H1 (cell line): ENCODE measurements at regions not wholly inside any gene's neighbourhood (a gene's known extent, or its start where the extent isn't known, plus 50 kb on each side); places are given as distances from the start of the nearest gene placed in this dataset.

ENCODE experiments used
- CTCF ChIA-PET: fragments of 300-600 bp; sonication (Branson Sonifier 250); formaldehyde crosslinking; loops from one replicate; lab custom pipeline; 2021; ENCODE audit not compliant: partially characterized antibody; lab: Charles Lee
- POLR2A ChIA-PET: fragments of 300-600 bp; sonication (Branson Sonifier 250); formaldehyde crosslinking; loops from one replicate; lab custom pipeline; 2021; ENCODE audit warnings: inconsistent platforms; ENCODE audit not compliant: partially characterized antibody; lab: Charles Lee
- DNase-seq, 2 experiments: peaks; one replicate each; pipeline versions ENCODE4 v3.0.0 to v3.0.0-alpha.2; 2010 to 2022; ENCODE audit warnings: low spot score in 2 of 2, low read depth in 1 of 2, mixed read lengths in 1 of 2
- FAIRE-seq: peaks from 2 replicates; lab custom pipeline; 2011; peaks lifted over from hg19 to GRCh38; lab: Jason Lieb, UNC
- H2AFZ ChIP-seq: 2 replicates; pipeline ENCODE4 v1.8.1; 2012; ENCODE audit warnings: low read length, inconsistent platforms
- H2AK5ac ChIP-seq: 2 replicates; pipeline ENCODE4 v1.6.1; 2013; ENCODE audit warnings: low read depth, low read length
- H2BK120ac ChIP-seq: replicated peaks from 2 replicates; pipeline ENCODE3; 2013; ENCODE audit warnings: low read depth, low read length, inconsistent platforms
- H2BK12ac ChIP-seq: 2 replicates; pipeline ENCODE4 v1.6.1; 2013; ENCODE audit warnings: low read depth, low read length
- H2BK15ac ChIP-seq: 2 replicates; pipeline ENCODE4 v1.6.1; 2013; ENCODE audit warnings: low read length
- H2BK20ac ChIP-seq: 2 replicates; pipeline ENCODE4 v1.6.1; 2013; ENCODE audit warnings: low read length
- H2BK5ac ChIP-seq: 2 replicates; pipeline ENCODE4 v1.6.1; 2013; ENCODE audit warnings: low read depth, low read length
- H3K14ac ChIP-seq: 2 replicates; pipeline ENCODE4 v1.6.1; 2013; ENCODE audit warnings: inconsistent platforms; ENCODE audit not compliant: insufficient read length
- H3K18ac ChIP-seq: 2 replicates; pipeline ENCODE4 v1.6.1; 2013; ENCODE audit warnings: low read length; ENCODE audit errors: extremely low read depth
- H3K23ac ChIP-seq: 2 replicates; pipeline ENCODE4 v1.6.1; 2013; ENCODE audit warnings: inconsistent platforms; ENCODE audit not compliant: insufficient read length
- H3K23me2 ChIP-seq: 2 replicates; pipeline ENCODE4 v1.6.1; 2013; ENCODE audit warnings: low read depth, low read length
- H3K27ac ChIP-seq: 2 replicates; pipeline ENCODE4 v1.6.1; 2011; ENCODE audit warnings: low read depth, low read length, inconsistent platforms
- H3K27me3 ChIP-seq, 4 experiments: replicated peaks in 1 of 4; 1 replicate in 1 of 4; 2 replicates in 3 of 4; pipeline versions ENCODE4 v1.6.1 to v1.8.1; 2011 to 2013; ENCODE audit warnings: low read length in 3 of 4, mild to moderate bottlenecking in 3 of 4, inconsistent platforms in 2 of 4, mixed read lengths in 2 of 4, moderate library complexity in 1 of 4; ENCODE audit not compliant: control insufficient read depth in 3 of 4, insufficient read depth in 3 of 4; ENCODE audit errors: extremely low read depth in 1 of 4
- H3K36me3 ChIP-seq, 4 experiments: 2 replicates each; pipeline versions ENCODE4 v1.6.1 to v1.8.1; 2011 to 2013; ENCODE audit warnings: mild to moderate bottlenecking in 4 of 4, low read length in 3 of 4, moderate library complexity in 2 of 4, control low read depth in 1 of 4, inconsistent platforms in 1 of 4; ENCODE audit not compliant: insufficient read depth in 4 of 4, control insufficient read depth in 2 of 4
- H3K4ac ChIP-seq: replicated peaks from 2 replicates; pipeline ENCODE3; 2013; ENCODE audit warnings: low read length, low read depth, mixed read lengths, inconsistent platforms; ENCODE audit not compliant: insufficient read length
- H3K4me1 ChIP-seq, 4 experiments: replicated peaks in 1 of 4; 1 replicate in 1 of 4; 2 replicates in 3 of 4; pipeline versions ENCODE4 v1.6.1 to v1.8.1; 2011 to 2013; ENCODE audit warnings: low read length in 3 of 4, inconsistent platforms in 2 of 4, mixed read lengths in 1 of 4; ENCODE audit not compliant: insufficient read depth in 4 of 4, control insufficient read depth in 3 of 4
- H3K4me2 ChIP-seq, 2 experiments: 2 replicates each; pipeline versions ENCODE4 v1.6.1 to v1.8.1; 2011 to 2013; ENCODE audit warnings: low read depth in 2 of 2, low read length in 2 of 2, control low read depth in 1 of 2, inconsistent platforms in 1 of 2, mild to moderate bottlenecking in 1 of 2; ENCODE audit not compliant: insufficient read depth in 1 of 2
- H3K4me3 ChIP-seq, 4 experiments: fragments of 200-600, 300-600 bp in 1 of 4; sonication (generic), shearing (Covaris generic), sonication (Bioruptor Twin) in 1 of 4; 2 replicates each; pipeline versions ENCODE4 v1.5.1 to v1.8.1; 2011 to 2016; ENCODE audit warnings: low read length in 4 of 4, low read depth in 3 of 4, control low read depth in 2 of 4, inconsistent platforms in 2 of 4, mild to moderate bottlenecking in 2 of 4, mixed read lengths in 1 of 4, moderate library complexity in 1 of 4; ENCODE audit not compliant: insufficient read depth in 2 of 4; ENCODE audit errors: extremely low read depth in 1 of 4
- H3K56ac ChIP-seq: replicated peaks from 2 replicates; pipeline ENCODE3; 2013; ENCODE audit warnings: low read depth, mild to moderate bottlenecking, mixed read lengths, low read length, inconsistent platforms; ENCODE audit not compliant: insufficient read length
- H3K79me1 ChIP-seq: 2 replicates; pipeline ENCODE4 v1.6.1; 2013; ENCODE audit warnings: low read depth, low read length, control low read depth
- H3K79me2 ChIP-seq, 2 experiments: 2 replicates each; pipeline versions ENCODE4 v1.6.1 to v1.8.1; 2012 to 2013; ENCODE audit warnings: low read length in 2 of 2, mild to moderate bottlenecking in 2 of 2, inconsistent platforms in 1 of 2; ENCODE audit not compliant: insufficient read depth in 2 of 2, control insufficient read depth in 1 of 2
- H3K9ac ChIP-seq, 4 experiments: replicated peaks in 1 of 4; 1 replicate in 1 of 4; 2 replicates in 3 of 4; pipeline versions ENCODE4 v1.6.1 to v1.8.1; 2011 to 2013; ENCODE audit warnings: low read depth in 3 of 4, low read length in 3 of 4, control low read depth in 2 of 4, mild to moderate bottlenecking in 2 of 4, moderate library complexity in 2 of 4, inconsistent platforms in 1 of 4; ENCODE audit errors: extremely low read depth in 1 of 4
- H3K9me3 ChIP-seq, 2 experiments: 2 replicates each; pipeline versions ENCODE4 v1.6.1 to v1.8.1; 2012 to 2013; ENCODE audit warnings: mild to moderate bottlenecking in 2 of 2, moderate library complexity in 2 of 2, control low read depth in 1 of 2, inconsistent platforms in 1 of 2, low read depth in 1 of 2, low read length in 1 of 2, mixed read lengths in 1 of 2; ENCODE audit not compliant: insufficient read depth in 2 of 2
- H4K20me1 ChIP-seq, 2 experiments: replicated peaks in 1 of 2; 2 replicates each; pipeline versions ENCODE3 to v1.8.1; 2011 to 2013; ENCODE audit warnings: inconsistent platforms in 2 of 2, low read length in 2 of 2, mild to moderate bottlenecking in 1 of 2; ENCODE audit not compliant: insufficient read depth in 2 of 2, control insufficient read depth in 1 of 2
- H4K5ac ChIP-seq: 2 replicates; pipeline ENCODE4 v1.6.1; 2013; ENCODE audit warnings: low read length, low read depth, mixed read lengths, inconsistent platforms; ENCODE audit not compliant: insufficient read length
- H4K8ac ChIP-seq: 2 replicates; pipeline ENCODE4 v1.8.0; 2013; ENCODE audit warnings: mild to moderate bottlenecking, moderate library complexity, low read length, inconsistent platforms; ENCODE audit not compliant: insufficient read depth; ENCODE audit errors: extremely low read depth
- H4K91ac ChIP-seq: replicated peaks from 2 replicates; pipeline ENCODE3; 2013; ENCODE audit warnings: low read length, mixed read lengths, inconsistent platforms; ENCODE audit not compliant: insufficient read length
- CHD1 ChIP-seq: IDR thresholded peaks from 2 replicates; pipeline ENCODE4 v1.6.1; 2012; ENCODE audit warnings: low read depth, low read length, improper control_type of control experiment
- CHD2 ChIP-seq: IDR thresholded peaks from 2 replicates; pipeline ENCODE4 v1.6.1; 2012; ENCODE audit warnings: low read length, improper control_type of control experiment
- EZH2 ChIP-seq: fragments of 200-600 bp; sonication (generic); IDR thresholded peaks from 2 replicates; pipeline ENCODE4 v1.7.1; 2012; ENCODE audit warnings: low read depth, mild to moderate bottlenecking, moderate library complexity, low read length, inconsistent platforms; ENCODE audit not compliant: severe bottlenecking
- RAD21 ChIP-seq, 2 experiments: IDR thresholded peaks in 1 of 2; conservative IDR thresholded peaks in 1 of 2; 2 replicates each; pipeline ENCODE4 v1.6.1; 2011; ENCODE audit warnings: low read depth in 2 of 2, low read length in 2 of 2, improper control_type of control experiment in 1 of 2, inconsistent platforms in 1 of 2, mild to moderate bottlenecking in 1 of 2, moderate library complexity in 1 of 2
- RFX5 ChIP-seq: IDR thresholded peaks from 2 replicates; pipeline ENCODE4 v1.6.1; 2011; ENCODE audit warnings: low read depth, low read length, improper control_type of control experiment, borderline replicate concordance
- RXRA ChIP-seq: IDR thresholded peaks from 2 replicates; pipeline ENCODE4 v1.6.1; 2011; ENCODE audit warnings: low read depth, mild to moderate bottlenecking, low read length, moderate library complexity; ENCODE audit not compliant: insufficient read depth
- SIN3A ChIP-seq, 2 experiments: IDR thresholded peaks in 1 of 2; conservative IDR thresholded peaks in 1 of 2; 2 replicates each; pipeline ENCODE4 v1.6.1; 2011 to 2012; ENCODE audit warnings: low read length in 2 of 2, improper control_type of control experiment in 1 of 2, low read depth in 1 of 2, mild to moderate bottlenecking in 1 of 2
- SP1 ChIP-seq: IDR thresholded peaks from 2 replicates; pipeline ENCODE4 v1.6.1; 2011; ENCODE audit warnings: low read depth, low read length
- WGBS, 2 experiments: shearing (Covaris generic) in 1 of 2; methylation state at CpG; one replicate each; pipeline versions ENCODE4 v1.1.6 to v1.1.7; 2013 to 2015; ENCODE audit warnings: low lambda C conversion rate in 2 of 2, mixed read lengths in 2 of 2, inconsistent platforms in 1 of 2, low coverage in 1 of 2, missing lambda C conversion rate in 1 of 2; ENCODE audit not compliant: insufficient replicate concordance in 2 of 2, insufficient coverage in 1 of 2, insufficient read length in 1 of 2; ENCODE audit errors: extremely low coverage in 1 of 2, missing lambda C conversion rate in 1 of 2; 5-methylcytosine and 5-hydroxymethylcytosine counted together
- TF ChIP-seq, protein P1 (sequence below), 3 experiments: IDR thresholded peaks; 1 replicate in 2 of 3; 2 replicates in 1 of 3; pipeline versions ENCODE4 v1.5.1 to v1.6.1; 2011; ENCODE audit warnings: low read length in 3 of 3, mild to moderate bottlenecking in 3 of 3, inconsistent platforms in 2 of 3, low read depth in 1 of 3, moderate library complexity in 1 of 3; ENCODE audit not compliant: insufficient read depth in 1 of 3; ENCODE audit errors: control extremely low read depth in 1 of 3

DNA sequence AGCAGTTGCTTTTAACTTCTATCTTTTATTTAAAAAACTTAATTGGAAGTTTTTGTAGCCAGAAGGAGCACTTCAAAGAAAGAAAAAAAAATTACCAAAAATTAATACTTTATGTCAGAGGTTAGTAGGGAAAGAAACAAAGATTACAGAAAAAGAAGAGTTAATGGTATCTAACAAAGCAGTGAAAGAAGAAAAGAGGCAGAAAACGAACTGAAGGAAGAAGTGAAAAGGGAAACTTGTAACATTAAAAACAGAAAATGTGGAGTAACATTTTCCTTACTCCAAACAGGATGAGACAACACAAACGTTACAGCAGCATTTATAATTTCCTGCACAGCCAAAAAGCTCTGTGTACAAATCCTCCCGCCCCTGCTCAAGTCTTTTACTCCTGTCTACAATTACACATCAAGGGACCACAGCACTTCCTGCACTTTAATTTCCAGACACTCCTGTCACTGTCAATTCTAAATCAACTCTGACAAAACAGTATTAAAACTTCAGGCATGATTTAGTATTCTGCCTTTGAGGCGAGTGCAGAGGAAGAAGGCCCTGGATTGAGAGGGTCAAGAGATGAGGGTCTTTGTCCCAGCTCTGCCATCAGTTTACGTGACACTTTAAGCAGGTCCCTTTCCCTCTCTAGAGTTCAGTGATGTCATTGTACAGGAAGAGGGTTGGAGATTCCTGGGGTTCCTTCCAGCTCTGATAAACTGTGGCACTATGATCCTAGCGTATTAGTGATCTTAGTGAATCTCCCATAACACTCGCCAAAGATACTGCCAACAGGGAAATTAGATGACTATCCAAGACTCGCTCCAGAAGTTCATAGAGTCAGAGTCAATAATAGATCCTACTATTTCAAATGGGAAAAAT lies 53.2 kb upstream of the LSM14A start:
- no peaks in the 10 kb centered on the region for H3K9me3 ChIP-seq
- WGBS, 2 experiments, result 86% methylated on average over 8 of the region's 8 CpGs; no CpG with 5 or more reads in 1 of the 2 experiments
- H3K56ac ChIP-seq, result no peak overlapping the region
- no peaks in the 10 kb centered on the region for H3K79me1 ChIP-seq
- FAIRE-seq (no peak), DNase-seq (no peak)
- no peaks in the 10 kb centered on the region for H3K4me1 ChIP-seq
- no peak overlapping the region for H3K9ac ChIP-seq
- no peaks in the 10 kb centered on the region for H4K20me1 ChIP-seq
- H3K14ac ChIP-seq, result no peak overlapping the region
- H2AK5ac ChIP-seq, result no peak overlapping the region
- no peak overlapping the region for H3K18ac ChIP-seq
- no peaks in the 10 kb centered on the region; the same call in 1 of the 2 replicates for H3K23me2 ChIP-seq
- no peak overlapping the region for H3K4me2 ChIP-seq
- H3K23ac ChIP-seq, result no peak overlapping the region
- ChIA-PET CTCF (interaction anchor here (0.6 to 4.8 kb wide), 10 partner anchors 10 to 807 kb away, joined by 3 to 41 read pairs (median 4); no protein-coding TSS in a partner anchor), POLR2A (interaction anchor here (1.4 kb wide), 1 partner anchor 15 kb away, joined by 3 read pairs; no protein-coding TSS in a partner anchor)
- no peak overlapping the region for H2BK12ac ChIP-seq
- no peak overlapping the region for H4K91ac ChIP-seq
- H4K5ac ChIP-seq, result no peak overlapping the region
- H3K4me3 ChIP-seq, result no peak overlapping the region
- no peak overlapping the region for H2BK20ac ChIP-seq
- 0 out of 2 replicates have a peak overlapping the region, but pooled peaks have one; percentile 36 for H2AFZ ChIP-seq
- H2BK120ac ChIP-seq, result no peak overlapping the region
- no peak overlapping the region for H2BK15ac ChIP-seq
- no peak overlapping the region for H4K8ac ChIP-seq
- no peak overlapping the region for H3K4ac ChIP-seq
- no peaks in the 10 kb centered on the region for H3K27me3 ChIP-seq
- no peak overlapping the region for H3K27ac ChIP-seq
- no peak overlapping the region for H2BK5ac ChIP-seq
- H3K36me3 ChIP-seq, result no peaks in the 10 kb centered on the region
- H3K79me2 ChIP-seq, result no peaks in the 10 kb centered on the region
- TF ChIP-seq SP1 (no peak), SIN3A (conservative IDR thresholded peaks at IDR 0.05 in 1 of 2, IDR thresholded peaks at IDR 0.05 in 1 of 2; ENCODE audit: low read depth in 1 of 2, low read length in 2 of 2) (no peak), RXRA (no peak), CHD2 (no peak), EZH2 (no peak), CHD1 (no peak), RAD21 (IDR thresholded peaks at IDR 0.05 in 1 of 2, conservative IDR thresholded peaks at IDR 0.05 in 1 of 2; ENCODE audit: low read depth in 2 of 2, low read length in 2 of 2) (no peak), RFX5 (no peak)
- TF ChIP-seq, protein P1, sequence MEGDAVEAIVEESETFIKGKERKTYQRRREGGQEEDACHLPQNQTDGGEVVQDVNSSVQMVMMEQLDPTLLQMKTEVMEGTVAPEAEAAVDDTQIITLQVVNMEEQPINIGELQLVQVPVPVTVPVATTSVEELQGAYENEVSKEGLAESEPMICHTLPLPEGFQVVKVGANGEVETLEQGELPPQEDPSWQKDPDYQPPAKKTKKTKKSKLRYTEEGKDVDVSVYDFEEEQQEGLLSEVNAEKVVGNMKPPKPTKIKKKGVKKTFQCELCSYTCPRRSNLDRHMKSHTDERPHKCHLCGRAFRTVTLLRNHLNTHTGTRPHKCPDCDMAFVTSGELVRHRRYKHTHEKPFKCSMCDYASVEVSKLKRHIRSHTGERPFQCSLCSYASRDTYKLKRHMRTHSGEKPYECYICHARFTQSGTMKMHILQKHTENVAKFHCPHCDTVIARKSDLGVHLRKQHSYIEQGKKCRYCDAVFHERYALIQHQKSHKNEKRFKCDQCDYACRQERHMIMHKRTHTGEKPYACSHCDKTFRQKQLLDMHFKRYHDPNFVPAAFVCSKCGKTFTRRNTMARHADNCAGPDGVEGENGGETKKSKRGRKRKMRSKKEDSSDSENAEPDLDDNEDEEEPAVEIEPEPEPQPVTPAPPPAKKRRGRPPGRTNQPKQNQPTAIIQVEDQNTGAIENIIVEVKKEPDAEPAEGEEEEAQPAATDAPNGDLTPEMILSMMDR (IDR thresholded peaks at IDR 0.05; ENCODE audit: control extremely low read depth in 1 of 3, insufficient read depth in 1 of 3, low read depth in 1 of 3, low read length in 3 of 3), result no peak
